IMR-90 (cell line): ENCODE measurements at regions not wholly inside any gene's neighbourhood (a gene's known extent, or its start where the extent isn't known, plus 50 kb on each side); places are given as distances from the start of the nearest gene placed in this dataset.

Source experiments
- ATAC-seq: fragments of 200-7000 bp; cut with Tn5 transposase; 2 replicates; pipeline ENCODE4 v1.9.1; 2020; ENCODE audit warnings: low read depth, mild to moderate bottlenecking, moderate library complexity
- BruUV-seq: library from RNA; stranded (reverse); fragments of 400-500 nt; replicated peaks from 2 replicates; lab custom pipeline; 2021; lab: Mats Ljungman, UMichigan
- CTCF ChIA-PET: fragments of 300-600 bp; formaldehyde crosslinking; extraction: SDS; loops from one replicate; lab custom pipeline; 2021; ENCODE audit warnings: antibody characterized with exemption; lab: Yijun Ruan, JAX
- POLR2A ChIA-PET: fragments of 300-600 bp; sonication (Branson Sonifier 250); formaldehyde crosslinking; loops from one replicate; lab custom pipeline; 2022; ENCODE audit warnings: antibody characterized with exemption; ENCODE audit not compliant: unreplicated experiment; lab: Charles Lee
- DNase-seq: peaks from one replicate; pipeline ENCODE4 v3.0.0; 2013
- H2AFZ ChIP-seq: replicated peaks from 2 replicates; pipeline ENCODE3; 2013; ENCODE audit warnings: low read length, mild to moderate bottlenecking; ENCODE audit not compliant: poor library complexity
- H2AK5ac ChIP-seq: 2 replicates; pipeline ENCODE4 v1.6.1; 2013; ENCODE audit warnings: low read depth, low read length, inconsistent platforms
- H2AK9ac ChIP-seq: replicated peaks from 2 replicates; pipeline ENCODE3; 2013; ENCODE audit warnings: mild to moderate bottlenecking, low read depth, low read length, moderate library complexity; ENCODE audit not compliant: poor library complexity
- H2BK120ac ChIP-seq: 2 replicates; pipeline ENCODE4 v1.6.1; 2013; ENCODE audit warnings: low read depth, low read length, inconsistent platforms
- H2BK15ac ChIP-seq: 3 replicates; pipeline ENCODE4 v1.6.1; 2013; ENCODE audit warnings: low read depth, low read length, inconsistent platforms
- H2BK20ac ChIP-seq: 2 replicates; pipeline ENCODE4 v1.6.1; 2013; ENCODE audit warnings: low read depth, mild to moderate bottlenecking, inconsistent platforms, low read length, moderate library complexity
- H2BK5ac ChIP-seq: 2 replicates; pipeline ENCODE4 v1.6.1; 2013; ENCODE audit warnings: mild to moderate bottlenecking, low read depth, low read length, inconsistent platforms; ENCODE audit not compliant: poor library complexity, severe bottlenecking
- H3K14ac ChIP-seq: replicated peaks from 2 replicates; pipeline ENCODE4 v1.6.1; 2013; ENCODE audit warnings: low read depth, low read length, inconsistent platforms
- H3K18ac ChIP-seq: 2 replicates; pipeline ENCODE4 v1.6.1; 2013; ENCODE audit warnings: low read depth, low read length, control low read depth
- H3K23ac ChIP-seq: 2 replicates; pipeline ENCODE4 v1.6.1; 2013; ENCODE audit warnings: low read depth, low read length, inconsistent platforms
- H3K27ac ChIP-seq: 2 replicates; pipeline ENCODE4 v1.5.1; 2013; ENCODE audit warnings: mild to moderate bottlenecking, control low read depth, low read length; ENCODE audit not compliant: insufficient read depth
- H3K27me3 ChIP-seq: 2 replicates; pipeline ENCODE4 v1.6.1; 2013; ENCODE audit warnings: low read length; ENCODE audit not compliant: control insufficient read depth, insufficient read depth
- H3K36me3 ChIP-seq: 2 replicates; pipeline ENCODE4 v1.6.1; 2013; ENCODE audit warnings: low read length, mixed read lengths; ENCODE audit not compliant: control insufficient read depth, insufficient read depth
- H3K4ac ChIP-seq: 2 replicates; pipeline ENCODE4 v1.6.1; 2013; ENCODE audit warnings: low read depth, low read length, inconsistent platforms
- H3K4me1 ChIP-seq: 2 replicates; pipeline ENCODE4 v1.6.1; 2013; ENCODE audit warnings: low read length, mixed read lengths; ENCODE audit not compliant: control insufficient read depth, insufficient read depth
- H3K4me2 ChIP-seq: 2 replicates; pipeline ENCODE4 v1.6.1; 2013; ENCODE audit warnings: low read depth, mild to moderate bottlenecking, control low read depth, low read length, moderate library complexity
- H3K4me3 ChIP-seq: 2 replicates; pipeline ENCODE4 v1.5.1; 2013; ENCODE audit warnings: low read depth, mild to moderate bottlenecking, control low read depth, low read length, moderate library complexity; ENCODE audit not compliant: insufficient read depth
- H3K56ac ChIP-seq: 2 replicates; pipeline ENCODE4 v1.6.1; 2013; ENCODE audit warnings: low read length, inconsistent platforms; ENCODE audit not compliant: insufficient read depth; ENCODE audit errors: extremely low read depth
- H3K79me1 ChIP-seq, 2 experiments: 2 replicates each; pipeline ENCODE4 v1.6.1; 2013; ENCODE audit warnings: low read length in 2 of 2, inconsistent platforms in 1 of 2, low read depth in 1 of 2
- H3K9ac ChIP-seq: 2 replicates; pipeline ENCODE4 v1.6.1; 2013; ENCODE audit warnings: low read depth, low read length, control low read depth
- H3K9me1 ChIP-seq: 2 replicates; pipeline ENCODE4 v1.6.1; 2013; ENCODE audit warnings: low read length, inconsistent platforms; ENCODE audit not compliant: insufficient read depth
- H3K9me3 ChIP-seq: 2 replicates; pipeline ENCODE4 v1.6.1; 2013; ENCODE audit warnings: low read length; ENCODE audit not compliant: control insufficient read depth, insufficient read depth
- H4K20me1 ChIP-seq: 2 replicates; pipeline ENCODE4 v1.6.1; 2013; ENCODE audit warnings: low read length, inconsistent platforms; ENCODE audit not compliant: insufficient read depth
- H4K5ac ChIP-seq: 2 replicates; pipeline ENCODE4 v1.6.1; 2013; ENCODE audit warnings: mild to moderate bottlenecking, low read depth, low read length, control low read depth
- H4K8ac ChIP-seq, 2 experiments: 2 replicates each; pipeline ENCODE4 v1.6.1; 2013; ENCODE audit warnings: low read depth in 2 of 2, low read length in 2 of 2, control low read depth in 1 of 2, inconsistent platforms in 1 of 2
- H4K91ac ChIP-seq: 2 replicates; pipeline ENCODE4 v1.6.1; 2013; ENCODE audit warnings: low read depth, low read length, inconsistent platforms; ENCODE audit not compliant: insufficient read depth
- BHLHE40 ChIP-seq: fragments of 150-350 bp; IDR thresholded peaks from 2 replicates; pipeline ENCODE4 v1.6.1; 2016; ENCODE audit warnings: mild to moderate bottlenecking, low read depth, low read length
- ELK1 ChIP-seq: fragments of 150-350 bp; IDR thresholded peaks from 2 replicates; pipeline ENCODE4 v1.6.1; 2016; ENCODE audit warnings: low read depth, mild to moderate bottlenecking, low read length, moderate library complexity, borderline replicate concordance
- MXI1 ChIP-seq: IDR thresholded peaks from 2 replicates; pipeline ENCODE4 v1.6.1; 2012; ENCODE audit warnings: low read depth, mild to moderate bottlenecking, low read length, moderate library complexity, borderline replicate concordance
- NFE2L2 ChIP-seq: fragments of 150-350 bp; IDR thresholded peaks from 2 replicates; pipeline ENCODE4 v1.6.1; 2016; ENCODE audit warnings: low read depth, mild to moderate bottlenecking, low read length
- POLR2A ChIP-seq: IDR thresholded peaks from 2 replicates; pipeline ENCODE4 v1.6.1; 2012; ENCODE audit warnings: mild to moderate bottlenecking, low read depth, low read length
- SMC3 ChIP-seq: fragments of 150-350 bp; IDR thresholded peaks from 2 replicates; pipeline ENCODE4 v1.6.1; 2016; ENCODE audit warnings: low read depth, mild to moderate bottlenecking, antibody characterized with exemption, low read length, moderate library complexity
- WGBS, 2 experiments: methylation state at CpG; one replicate each; pipeline versions ENCODE4 v1.1.5 to v1.1.7; 2013; ENCODE audit warnings: missing lambda C conversion rate in 2 of 2; ENCODE audit not compliant: insufficient read length in 1 of 2; ENCODE audit errors: extremely low coverage in 2 of 2; 5-methylcytosine and 5-hydroxymethylcytosine counted together
- dilution Hi-C: fragments of 300-500 bp; cut with HindIII; formaldehyde crosslinking; loops from one replicate; pipeline ENCODE4 v1.14.3; 2018; ENCODE audit warnings: low sequenced_read_pairs; ENCODE audit not compliant: unreplicated experiment
- in situ Hi-C: fragments of 300-500 bp; cut with MboI; formaldehyde crosslinking; loops from 3 replicates; pipeline ENCODE4 v1.14.3; 2019; ENCODE audit warnings: low sequenced_read_pairs, inconsistent platforms, mixed read lengths
- intact Hi-C: fragments of 100-400 bp; cut with micrococcal nuclease; formaldehyde crosslinking; loops from 2 replicates; pipeline ENCODE4 v1.10.0; 2022

- no peak for DNase-seq
- BruUV-seq = no TSS peak
- dilution Hi-C loops (no loop called here), intact Hi-C loops (no loop called here), in situ Hi-C loops (no loop called here)
- Histone ChIP-seq H3K4me2 (no peak overlapping the region), H3K4me1 (no peaks in the 10 kb centered on the region), H2BK15ac (no peak overlapping the region), H3K56ac (no peak overlapping the region), H3K36me3 (no peaks in the 10 kb centered on the region), H4K91ac (no peak overlapping the region), H3K18ac (no peak overlapping the region), H3K23ac (no peak overlapping the region), H4K5ac (no peak overlapping the region), H2BK5ac (no peak overlapping the region), H3K4me3 (no peak overlapping the region), H2AK5ac (no peak overlapping the region), H4K20me1 (no peaks in the 10 kb centered on the region), H2BK20ac (no peak overlapping the region), H2BK120ac (no peak overlapping the region), H4K8ac (no peak overlapping the region), H3K79me1 (no peaks in the 10 kb centered on the region), H3K27ac (no peak overlapping the region), H2AK9ac (no peak overlapping the region), H3K9me3 (peaks cover 13% of the 10 kb centered on the region; the same call in 1 of the 2 replicates), H3K14ac (no peak overlapping the region), H3K27me3 (no peaks in the 10 kb centered on the region), H3K4ac (no peak overlapping the region), H3K9me1 (no peaks in the 10 kb centered on the region), H2AFZ (no peak overlapping the region), H3K9ac (no peak overlapping the region)
- TF ChIP-seq SMC3 (no peak), NFE2L2 (no peak), MXI1 (no peak), BHLHE40 (no peak), POLR2A (no peak), ELK1 (no peak)
- CTCF ChIA-PET = no interaction called here
- no peak for ATAC-seq
- POLR2A ChIA-PET = no interaction called here
- WGBS, 2 experiments = no CpG with 5 or more reads among the region's 2 CpGs
These were observed 433.9 kb downstream of the IRX2 start for GRCh38 chr5:2317540-2317939.
